HG02973 (cell line): ENCODE measurements at regions not wholly inside any gene's neighbourhood (a gene's known extent, or its start where the extent isn't known, plus 50 kb on each side); places are given as distances from the start of the nearest gene placed in this dataset.

ENCODE experiments used
- ATAC-seq: cut with Tn5 transposase; IDR thresholded peaks from one replicate; pipeline ENCODE4 v1.9.1; 2021; ENCODE audit warnings: moderate library complexity; ENCODE audit not compliant: unreplicated experiment

DNA sequence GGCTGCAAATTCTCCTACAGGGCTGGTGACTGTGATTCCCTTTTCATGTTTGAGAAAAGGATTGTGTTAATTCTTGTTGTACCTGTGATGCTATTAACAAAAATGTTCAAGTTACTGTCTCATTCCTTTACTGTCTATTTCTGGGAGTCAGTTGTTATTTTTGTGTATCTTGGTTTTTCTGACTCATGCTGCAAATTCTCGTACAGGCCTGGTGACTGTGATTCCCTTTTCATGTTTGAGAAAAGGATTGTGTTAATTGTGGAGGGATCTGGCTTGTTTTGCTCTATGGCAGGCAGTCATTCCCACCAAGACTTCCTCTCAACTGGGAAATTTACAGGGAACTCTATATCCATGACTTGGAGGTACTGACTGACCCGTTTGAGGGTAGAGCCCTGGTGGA, 693.4 kb upstream of the INTU start:
- ATAC-seq: no peak

DNA sequence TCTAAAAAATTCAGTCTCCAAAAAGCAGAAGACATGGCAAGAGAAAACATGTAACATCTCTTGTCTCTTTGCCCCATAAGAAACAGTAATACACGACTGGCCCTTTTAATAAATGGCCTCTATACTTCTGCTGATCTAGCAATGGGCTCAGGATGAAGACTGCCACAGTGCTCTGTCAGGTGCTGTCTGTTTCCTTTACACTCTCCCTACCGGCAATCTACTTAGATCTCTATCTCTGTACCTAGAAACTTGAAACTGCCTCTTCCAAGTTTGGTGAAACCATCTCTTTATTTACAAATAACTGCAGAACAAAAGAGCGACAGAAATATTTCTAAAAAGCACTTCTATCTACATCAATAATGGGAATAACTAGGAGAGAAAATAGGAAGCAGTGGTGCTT, 685.2 kb upstream of the INTU start:
- no peak for ATAC-seq

DNA sequence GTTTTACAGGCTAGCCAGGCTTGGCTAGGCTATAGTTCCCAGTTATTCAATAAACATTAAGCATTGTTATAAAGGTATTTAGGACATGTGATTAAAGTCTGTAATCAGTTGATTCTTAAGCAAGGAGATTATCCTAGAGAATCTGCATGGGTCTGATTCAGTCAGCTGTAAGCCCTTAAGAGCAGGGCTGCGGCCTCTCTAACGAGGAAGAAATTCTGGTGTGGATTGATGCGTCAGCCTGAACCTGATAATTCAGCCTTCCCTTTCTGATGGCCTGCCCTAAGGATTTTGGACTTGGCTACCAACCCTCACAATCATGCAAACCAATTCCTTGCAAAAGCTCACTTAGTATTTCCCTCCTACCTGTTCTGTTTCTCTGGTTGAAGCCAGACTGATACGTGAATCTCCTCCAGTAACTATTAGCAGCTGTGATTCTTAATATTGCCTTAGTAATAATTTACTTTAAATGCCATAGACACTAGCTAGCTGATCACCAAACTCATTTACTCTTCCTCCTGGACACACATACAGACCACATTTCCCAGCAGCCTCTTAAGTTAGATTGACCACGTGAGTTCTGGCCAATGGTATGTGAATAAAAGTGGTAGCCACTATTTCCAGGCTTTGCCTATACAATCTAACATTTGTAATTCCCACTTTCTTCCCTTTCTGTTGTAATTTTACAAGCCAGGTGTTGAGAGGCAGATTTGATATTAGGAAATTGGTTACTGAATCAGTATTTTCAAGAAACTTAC, 678.0 kb upstream of the INTU start:
- ATAC-seq: no peak

DNA sequence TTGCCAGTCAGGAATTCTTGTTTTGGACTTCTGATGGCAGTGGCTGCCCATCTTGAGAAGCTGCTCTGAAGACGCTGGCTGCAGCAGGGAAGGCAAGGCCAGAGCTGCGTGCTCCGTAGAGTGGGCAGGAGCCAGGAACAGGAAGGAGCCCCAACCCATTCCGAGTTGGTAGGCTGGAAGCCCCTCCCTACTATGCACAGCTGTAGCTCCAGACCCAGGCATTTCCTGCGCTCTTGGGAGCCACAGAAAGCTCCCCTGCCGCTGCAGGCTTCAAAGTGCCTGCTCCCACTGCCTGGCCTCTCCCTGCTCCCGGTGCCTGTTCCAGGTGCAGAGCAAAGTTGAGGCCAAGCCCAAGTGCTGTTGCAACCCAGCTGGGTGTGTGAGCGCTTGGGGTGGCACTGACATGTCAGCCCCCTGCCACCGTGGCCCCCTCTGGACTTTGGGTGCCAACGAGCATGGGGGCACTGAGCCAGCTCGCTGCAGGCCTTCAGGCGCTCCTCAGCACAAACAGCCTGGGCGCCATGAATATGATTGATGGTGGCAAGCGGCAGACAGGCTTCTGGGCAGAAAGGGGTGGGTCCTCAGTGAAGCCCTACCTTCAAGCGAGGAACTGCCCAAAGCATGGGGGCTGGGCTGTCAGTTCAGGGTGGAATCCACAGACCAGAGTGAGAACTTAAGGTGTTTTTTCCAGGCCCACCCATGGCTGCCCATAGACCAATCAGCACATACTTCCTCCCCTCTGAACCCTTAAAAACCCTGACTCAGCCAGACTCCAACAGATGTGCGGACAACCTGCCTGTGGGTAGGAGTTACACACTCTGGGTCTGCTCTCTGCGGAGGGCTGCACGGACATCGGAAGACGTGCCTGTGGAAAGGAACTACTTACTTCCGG, 677.2 kb upstream of the INTU start:
- ATAC-seq: no peak

DNA sequence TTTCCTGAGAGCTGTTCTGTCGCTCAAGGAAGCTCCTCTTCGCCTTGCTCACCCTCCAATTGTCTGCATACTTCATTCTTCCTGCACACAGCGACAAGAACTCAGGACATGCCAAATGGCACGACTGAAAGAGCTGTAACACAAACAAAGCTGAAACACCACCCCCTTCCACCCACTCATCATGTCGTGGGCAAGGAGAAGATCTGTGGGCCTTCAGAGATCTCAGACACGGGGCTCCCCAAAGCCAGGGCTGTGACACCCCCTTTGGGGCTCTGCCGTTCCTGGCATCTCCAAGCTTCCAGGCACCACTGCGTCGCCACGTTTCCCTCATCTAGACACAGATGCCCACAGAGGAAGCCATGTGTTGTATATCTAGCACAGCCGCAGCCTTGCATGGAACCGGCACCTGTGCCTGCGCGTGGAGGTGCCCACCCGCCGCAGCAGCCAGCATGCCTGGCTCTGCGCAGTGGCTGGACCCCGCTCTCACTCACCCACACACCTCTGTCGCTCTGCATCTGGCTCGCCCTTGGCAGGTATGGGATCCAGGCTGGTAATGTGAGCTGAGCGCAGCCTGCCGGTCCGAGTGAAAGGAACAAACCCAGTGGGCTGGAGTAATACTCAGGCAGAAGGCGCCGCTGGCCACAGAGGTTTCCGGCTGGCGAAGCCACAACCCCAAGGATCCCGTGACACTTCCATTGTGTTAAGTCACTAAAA, 676.4 kb upstream of the INTU start:
- ATAC-seq: no peak

DNA sequence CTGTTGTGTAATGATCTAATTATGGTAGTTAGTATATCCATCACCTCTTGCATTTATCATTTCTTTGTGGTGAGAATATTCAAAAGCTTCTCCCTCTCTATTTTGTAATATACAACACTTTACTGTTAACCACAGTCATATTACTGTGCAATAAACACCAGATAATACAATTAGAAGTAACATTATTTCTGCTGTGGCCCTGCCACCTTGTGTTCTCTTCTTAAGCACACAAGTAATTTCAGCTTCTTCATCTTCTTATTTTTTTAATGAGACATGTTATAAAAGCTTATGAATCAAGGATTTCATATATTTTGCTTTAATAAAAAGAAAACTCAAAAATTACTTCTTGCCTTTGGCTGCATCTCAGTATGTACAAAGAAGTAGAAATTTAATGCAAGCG, 675.2 kb upstream of the INTU start:
- no peak for ATAC-seq

DNA sequence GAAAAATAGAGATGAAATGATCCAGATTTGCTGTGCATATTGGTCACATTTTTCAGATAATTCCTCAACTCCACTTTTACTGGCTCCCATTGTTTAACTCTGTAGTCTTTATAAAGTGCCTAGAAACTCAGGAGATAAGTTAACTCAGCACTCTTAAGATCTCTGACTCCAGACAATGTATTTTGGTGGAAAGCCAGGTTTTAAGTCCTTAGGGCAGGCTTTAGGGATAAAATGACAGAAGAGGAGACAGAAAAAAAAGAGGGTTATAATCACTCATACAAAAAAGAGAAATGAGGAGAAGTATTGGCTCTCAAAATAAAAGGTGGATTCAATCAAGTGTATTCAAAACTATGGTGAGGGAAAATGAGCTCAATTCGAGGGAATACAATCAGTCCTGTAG, 674.8 kb upstream of the INTU start:
- ATAC-seq: no peak

DNA sequence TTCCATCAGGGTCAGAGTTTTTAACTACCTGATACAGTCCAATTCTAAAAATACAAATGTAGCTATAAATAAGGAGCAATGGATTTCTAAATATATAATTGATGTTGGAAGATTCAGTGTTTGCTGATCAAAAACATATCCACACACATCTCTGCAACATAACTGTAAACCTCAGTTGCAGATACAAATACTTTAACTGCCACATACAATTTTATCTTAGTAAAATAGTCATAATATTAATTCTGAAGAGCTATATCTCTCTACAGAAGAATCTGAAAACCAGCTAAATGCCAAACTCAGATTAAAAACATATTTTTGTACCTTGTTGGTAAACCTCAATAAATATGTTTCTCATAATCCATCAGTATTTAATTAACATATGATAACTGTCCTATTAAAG, 674.3 kb upstream of the INTU start:
- no peak for ATAC-seq

DNA sequence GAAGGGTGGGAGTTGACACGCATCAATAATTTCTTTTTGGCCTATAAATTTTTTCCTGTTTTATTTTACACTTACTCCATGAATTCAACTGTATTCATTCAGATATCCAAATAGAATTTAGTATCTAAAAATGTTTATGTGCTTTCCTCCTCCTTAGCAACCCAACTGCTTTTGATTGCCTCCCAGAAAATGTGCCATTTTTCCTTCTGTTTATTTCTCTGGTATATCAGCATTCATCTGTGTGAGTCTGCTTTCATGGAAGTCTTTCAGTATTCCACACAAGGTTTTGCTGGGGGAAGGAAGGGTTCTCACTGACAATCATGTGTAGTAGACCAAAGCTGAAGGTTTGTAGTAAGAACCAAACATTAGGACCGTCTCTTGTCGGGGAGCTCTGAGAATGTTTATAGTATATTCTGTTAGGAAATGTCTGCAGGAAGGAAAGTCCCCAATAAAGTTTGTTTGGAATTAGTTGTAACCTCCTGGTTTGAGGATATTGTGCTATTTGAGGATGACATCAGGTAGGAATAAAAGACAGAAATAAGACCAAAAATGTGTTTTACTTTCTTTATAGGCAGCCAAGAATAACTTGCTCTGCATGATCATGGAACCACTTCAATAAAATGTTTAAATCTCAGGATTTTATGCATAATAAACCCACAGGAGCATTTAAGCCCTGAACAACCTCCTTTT, 673.6 kb upstream of the INTU start:
- no peak for ATAC-seq

DNA sequence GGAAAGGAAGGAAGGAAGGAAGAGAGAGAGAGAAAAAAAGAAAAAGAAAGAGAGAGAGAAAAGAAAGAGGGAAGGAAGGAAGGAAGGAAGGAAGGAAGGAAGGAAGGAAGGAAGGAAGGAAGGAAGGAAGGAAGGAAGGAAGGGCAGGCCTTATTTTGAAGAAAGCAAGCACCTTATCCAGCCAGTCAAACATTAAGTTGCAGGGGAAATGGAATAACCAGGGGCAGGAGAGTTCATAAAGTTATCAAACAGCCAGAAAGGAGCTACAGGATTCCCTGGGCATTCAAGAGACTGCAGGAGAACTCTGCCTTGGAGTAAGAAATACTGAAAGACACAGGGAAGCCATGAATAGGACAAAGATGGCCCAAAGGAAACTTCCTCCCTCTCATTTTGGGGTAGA, 672.0 kb upstream of the INTU start:
- no peak for ATAC-seq

DNA sequence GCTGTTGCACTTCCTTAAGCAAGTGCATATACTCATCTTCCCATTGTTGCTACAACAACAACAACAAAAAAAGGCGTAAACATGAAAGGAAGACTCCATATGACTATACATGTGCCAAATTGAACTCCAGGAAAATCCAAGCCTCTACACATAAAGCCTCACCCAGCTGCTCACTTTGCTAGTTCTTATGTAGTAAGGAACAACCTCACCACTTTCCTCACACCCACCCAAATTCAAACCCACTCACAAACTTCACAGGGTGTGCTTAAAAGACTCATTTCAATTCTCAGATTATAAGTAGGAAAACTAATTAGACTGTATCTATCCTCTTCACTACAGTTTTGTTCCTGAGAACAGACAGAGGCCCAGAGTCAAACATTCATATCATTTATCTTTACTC, 671.1 kb upstream of the INTU start:
- ATAC-seq: no peak

DNA sequence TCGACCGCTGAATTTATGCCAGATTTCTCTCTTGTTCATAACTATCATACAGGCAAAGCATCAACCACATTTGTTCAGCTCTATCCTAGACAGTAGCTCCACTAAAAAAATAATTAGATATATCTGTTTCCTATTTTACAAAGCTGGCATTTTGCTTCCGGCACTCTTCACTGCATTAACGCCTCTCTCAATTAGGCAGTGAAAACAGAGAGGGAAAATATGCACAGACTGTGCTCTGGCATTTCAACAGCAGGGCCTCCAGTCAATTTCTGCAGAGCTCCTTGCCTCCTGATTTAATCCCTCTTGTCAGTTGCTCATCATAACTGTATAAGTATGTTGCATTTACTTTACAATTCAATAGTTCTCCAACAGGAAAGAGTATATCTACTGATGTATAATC, 666.9 kb upstream of the INTU start:
- no peak for ATAC-seq

DNA sequence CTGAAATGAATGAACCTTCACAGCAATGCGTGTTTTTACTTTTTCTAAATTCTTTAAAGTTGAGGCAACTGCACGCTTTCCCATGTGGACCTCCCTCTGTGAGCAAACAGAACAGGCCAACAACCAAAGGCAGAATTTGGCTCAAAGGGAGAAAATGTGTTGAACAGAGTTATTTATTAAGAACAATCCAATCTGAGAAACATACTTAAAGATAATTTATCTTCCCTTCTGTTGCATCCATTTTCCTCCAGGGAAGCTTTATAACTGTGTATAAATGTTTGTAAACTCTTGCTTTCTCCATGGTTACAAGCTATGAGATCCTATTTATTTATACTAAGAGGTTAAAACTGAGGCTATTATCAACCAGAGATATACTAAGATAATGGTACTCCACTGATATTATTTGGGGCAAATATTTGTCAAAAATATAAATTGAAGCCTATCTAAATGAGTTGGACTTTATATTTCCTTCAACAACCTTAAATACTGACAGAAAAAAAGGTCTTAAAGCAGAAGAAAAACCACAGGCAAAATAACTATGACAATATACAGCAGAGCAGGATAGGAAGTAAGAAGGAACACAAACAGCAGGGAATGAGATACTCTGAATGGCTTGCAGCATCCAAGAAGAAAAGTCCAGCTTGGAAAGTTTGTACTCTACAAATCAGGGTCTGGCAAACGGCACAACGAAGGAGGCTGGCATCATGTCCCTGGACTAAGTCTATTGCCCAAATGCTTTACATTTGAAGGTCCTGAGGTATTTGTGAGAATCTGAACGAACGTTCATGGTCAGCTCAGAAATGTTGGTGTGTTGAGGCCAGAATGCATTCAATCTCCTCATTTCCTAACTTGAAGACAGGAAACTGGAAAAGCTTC, 663.2 kb upstream of the INTU start:
- ATAC-seq: no peak

DNA sequence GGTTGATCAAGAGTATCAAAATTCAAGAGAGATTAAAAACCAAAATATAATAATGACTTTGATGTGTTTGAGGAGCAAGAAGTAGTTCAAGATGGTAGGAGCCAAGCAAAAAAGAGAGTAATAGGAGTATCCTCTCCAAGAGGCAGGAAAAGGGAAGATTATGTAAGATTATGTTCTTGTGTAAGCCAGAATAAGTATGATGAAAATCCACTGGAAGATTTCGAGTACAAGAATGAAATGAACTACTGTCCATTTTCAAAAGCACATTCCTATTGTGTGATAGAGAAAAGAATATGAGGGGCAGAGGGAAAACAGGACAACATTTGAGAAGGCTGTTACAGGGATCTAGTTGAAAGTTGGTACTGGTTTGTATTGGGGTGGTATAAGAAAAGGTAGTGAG, 659.6 kb upstream of the INTU start:
- no peak for ATAC-seq

DNA sequence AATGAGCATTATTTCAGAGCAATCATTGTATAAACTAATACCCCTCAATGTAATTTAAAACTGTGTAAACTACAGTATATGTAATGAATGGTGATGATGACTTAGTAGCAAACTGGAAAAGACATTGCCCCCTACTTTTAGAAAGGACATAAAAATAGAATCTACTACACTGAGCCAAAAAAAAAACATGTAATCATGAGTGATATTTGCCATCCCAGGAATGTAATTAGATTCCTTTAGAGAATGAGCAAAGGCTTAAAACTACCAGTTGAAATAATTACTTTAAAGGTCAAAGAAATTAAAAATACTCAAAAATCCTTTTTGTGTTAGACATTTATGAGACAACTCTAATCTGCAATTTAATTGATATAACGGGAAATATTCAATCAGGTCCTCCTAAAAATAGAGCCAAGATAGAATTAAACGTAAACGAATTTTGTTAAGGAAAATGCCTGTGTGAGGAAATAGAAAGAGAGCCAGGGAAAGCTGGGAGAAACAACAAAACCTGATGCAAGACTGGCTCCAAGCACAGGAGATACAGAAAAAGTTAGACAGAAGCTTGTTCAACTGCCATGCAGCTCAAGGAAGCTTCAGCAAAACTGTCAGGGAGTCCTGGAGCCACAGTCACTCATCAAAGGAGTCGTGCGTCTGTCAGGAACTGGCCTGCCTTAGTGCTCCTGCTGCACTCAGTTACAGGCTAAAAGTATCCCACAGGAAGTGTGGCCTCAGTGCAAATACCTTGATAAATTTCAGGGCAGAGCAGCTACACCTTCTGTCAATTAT, 655.7 kb upstream of the INTU start:
- ATAC-seq: no peak

DNA sequence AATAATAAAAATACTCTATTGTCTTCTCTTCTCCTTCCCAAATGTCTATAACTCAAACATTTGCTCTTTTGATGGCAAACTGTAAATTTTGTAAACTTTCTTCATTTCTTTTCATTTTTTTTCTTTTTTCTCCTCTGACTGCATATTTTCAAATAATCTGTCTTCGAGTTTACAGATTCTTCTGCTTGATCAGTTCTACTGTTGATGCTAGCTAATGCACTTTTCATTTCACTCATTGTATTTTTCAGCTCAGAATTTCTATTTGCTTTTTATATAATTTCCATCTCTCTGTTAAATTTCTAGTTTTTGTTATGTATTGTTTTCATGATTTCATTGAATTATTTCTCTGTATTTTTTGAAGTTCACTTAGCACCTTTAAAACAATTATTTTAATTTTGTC, 646.8 kb upstream of the INTU start:
- no peak for ATAC-seq

DNA sequence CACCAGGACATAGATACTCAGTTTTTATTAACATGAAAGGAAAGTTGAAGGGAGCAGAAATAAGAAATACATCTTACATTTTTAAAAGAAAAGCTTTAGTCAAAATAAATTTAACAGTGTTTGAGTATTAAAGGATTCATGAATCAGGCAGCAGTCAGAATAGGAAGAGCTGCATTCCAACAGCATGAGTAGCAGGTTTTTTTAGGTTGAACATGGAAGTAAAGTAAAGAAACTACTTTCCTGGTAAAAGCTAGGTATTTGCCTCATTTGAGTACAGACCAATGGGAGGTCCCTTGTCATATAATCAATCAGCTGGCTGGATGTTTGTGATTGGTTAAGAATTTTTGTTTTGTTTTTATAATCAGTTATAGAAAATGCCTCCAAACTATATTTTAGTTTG, 645.9 kb upstream of the INTU start:
- no peak for ATAC-seq

DNA sequence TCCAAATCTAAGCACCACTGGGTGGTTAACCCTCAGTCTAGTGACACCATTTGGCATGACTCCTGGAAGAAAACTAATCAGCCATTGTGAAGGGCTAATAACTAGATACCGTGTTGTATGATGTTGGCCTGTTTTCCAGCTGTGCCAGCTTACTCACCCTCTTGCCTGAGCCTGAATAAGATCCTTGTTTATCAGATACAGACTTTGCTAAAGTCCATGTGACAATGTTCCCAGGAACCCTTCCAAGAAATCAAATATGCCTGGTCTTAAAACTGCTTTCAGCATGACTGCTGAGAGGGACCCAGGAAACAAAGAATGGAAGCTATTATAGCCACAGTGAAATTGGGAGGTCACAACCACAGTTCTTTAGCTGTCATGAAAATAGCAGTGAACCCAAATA, 640.8 kb upstream of the INTU start:
- ATAC-seq: no peak

DNA sequence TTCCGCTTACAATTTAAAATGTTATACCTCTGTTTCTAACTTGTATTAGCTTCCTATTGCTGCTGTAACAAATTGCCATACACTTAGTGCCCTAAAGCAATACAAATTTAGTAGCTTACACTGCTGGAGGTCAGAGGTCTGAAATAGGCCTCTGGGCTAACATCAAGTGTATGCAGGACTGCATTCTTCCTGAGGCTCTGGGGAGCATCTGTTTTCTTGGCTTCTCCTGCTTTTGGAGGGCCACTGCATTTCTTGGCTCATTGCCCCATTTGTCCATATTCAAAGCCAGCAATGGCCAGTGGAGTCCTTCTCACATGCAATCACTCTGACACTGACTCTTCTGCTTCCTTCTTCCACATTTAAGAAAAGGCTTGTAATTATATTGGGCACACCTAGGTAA, 639.8 kb upstream of the INTU start:
- ATAC-seq: no peak

DNA sequence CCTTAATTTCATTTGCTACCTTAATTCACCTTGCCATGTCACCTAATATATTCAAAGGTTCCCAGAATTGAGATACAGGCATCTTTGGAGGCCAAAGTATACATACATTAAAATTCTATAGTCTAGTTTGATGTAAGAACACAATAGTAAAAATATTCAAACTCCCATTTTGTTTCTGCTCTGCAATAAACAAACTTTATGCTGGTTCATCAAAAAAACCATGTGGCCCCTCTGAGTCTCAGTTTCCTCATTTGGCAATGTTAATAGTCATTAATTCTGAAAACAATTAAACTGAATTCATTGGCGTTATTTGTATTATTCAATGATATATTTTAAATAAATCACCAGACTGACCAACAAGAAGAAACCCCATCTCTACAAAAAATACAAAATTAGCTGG, 639.4 kb upstream of the INTU start:
- no peak for ATAC-seq
